Left renal cortex interstitium (tissue), 4 donors: ENCODE measurements at regions not wholly inside any gene's neighbourhood (a gene's known extent, or its start where the extent isn't known, plus 50 kb on each side); places are given as distances from the start of the nearest gene placed in this dataset.
"Not testable (repeated sequence)": the region's sequence is repeated elsewhere in the genome, so short reads cannot be mapped to it uniquely, and the experiment has no call there.

ENCODE experiments used
- DNase-seq, 4 donors: peaks; one replicate each; pipeline ENCODE4 v3.0.0-alpha.2; 2013; ENCODE audit warnings: low read depth in 4 of 4, low spot score in 2 of 4, missing footprints in 1 of 4

- DNase-seq, result no peak
Measured at GRCh38 chr9:79040671-79041070, 531.1 kb upstream of the TLE4 start.

GRCh38 chr9:79041266-79041665 lies 530.5 kb upstream of the TLE4 start:
- no peak for DNase-seq

GRCh38 chr9:79043916-79044315 lies 527.8 kb upstream of the TLE4 start:
- DNase-seq, result no peak

DNA sequence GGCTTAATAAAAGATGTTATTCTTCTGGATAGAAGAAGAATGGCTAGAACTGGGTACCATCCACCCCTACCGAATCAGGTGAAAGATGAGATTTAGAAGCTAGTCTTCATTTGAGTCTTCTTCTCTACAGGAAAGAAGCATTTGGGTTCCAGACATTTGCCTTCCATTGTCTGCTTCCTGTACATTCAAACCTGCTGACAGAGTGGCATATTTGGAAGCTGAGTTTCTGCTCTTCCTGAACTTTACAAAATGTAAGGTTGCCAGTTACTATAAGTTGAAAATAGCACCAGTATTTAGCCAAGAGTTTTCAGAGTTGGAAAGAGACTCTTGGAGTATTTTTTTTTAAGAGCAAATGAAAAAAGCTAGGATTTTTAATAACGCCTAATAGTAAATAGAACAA lies 525.4 kb upstream of the TLE4 start:
- DNase-seq, result no peak

- DNase-seq, result no peak
Measured at GRCh38 chr9:79049371-79049770, 522.4 kb upstream of the TLE4 start.

DNA sequence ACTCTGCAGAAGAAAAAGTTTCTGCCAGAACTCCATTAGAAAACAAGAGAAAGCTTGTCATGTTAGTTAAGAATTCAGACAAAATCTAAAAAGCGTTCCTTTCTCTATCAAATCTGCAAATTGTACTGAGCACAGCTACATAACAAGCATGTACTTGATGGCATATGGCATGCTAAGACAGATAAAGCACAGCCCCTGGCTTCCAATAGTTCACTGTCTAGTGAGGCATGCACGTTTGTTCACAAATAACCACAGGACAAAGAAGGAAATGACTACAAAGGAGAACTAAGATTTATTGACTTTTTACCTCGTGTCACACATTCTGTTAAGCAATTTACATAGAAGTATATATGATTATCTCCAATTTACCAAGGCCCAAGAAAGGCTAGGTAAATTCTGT lies 518.2 kb upstream of the TLE4 start:
- DNase-seq, result no peak

- DNase-seq, result no peak
Measured at GRCh38 chr9:79054500-79054899, 517.3 kb upstream of the TLE4 start.

GRCh38 chr9:79056041-79056440 lies 515.7 kb upstream of the TLE4 start:
- DNase-seq, result no peak

- no peak for DNase-seq
Measured at GRCh38 chr9:79057576-79057975, 514.2 kb upstream of the TLE4 start.

- no peak for DNase-seq
Measured at GRCh38 chr9:79060766-79061165, 511.0 kb upstream of the TLE4 start.

DNA sequence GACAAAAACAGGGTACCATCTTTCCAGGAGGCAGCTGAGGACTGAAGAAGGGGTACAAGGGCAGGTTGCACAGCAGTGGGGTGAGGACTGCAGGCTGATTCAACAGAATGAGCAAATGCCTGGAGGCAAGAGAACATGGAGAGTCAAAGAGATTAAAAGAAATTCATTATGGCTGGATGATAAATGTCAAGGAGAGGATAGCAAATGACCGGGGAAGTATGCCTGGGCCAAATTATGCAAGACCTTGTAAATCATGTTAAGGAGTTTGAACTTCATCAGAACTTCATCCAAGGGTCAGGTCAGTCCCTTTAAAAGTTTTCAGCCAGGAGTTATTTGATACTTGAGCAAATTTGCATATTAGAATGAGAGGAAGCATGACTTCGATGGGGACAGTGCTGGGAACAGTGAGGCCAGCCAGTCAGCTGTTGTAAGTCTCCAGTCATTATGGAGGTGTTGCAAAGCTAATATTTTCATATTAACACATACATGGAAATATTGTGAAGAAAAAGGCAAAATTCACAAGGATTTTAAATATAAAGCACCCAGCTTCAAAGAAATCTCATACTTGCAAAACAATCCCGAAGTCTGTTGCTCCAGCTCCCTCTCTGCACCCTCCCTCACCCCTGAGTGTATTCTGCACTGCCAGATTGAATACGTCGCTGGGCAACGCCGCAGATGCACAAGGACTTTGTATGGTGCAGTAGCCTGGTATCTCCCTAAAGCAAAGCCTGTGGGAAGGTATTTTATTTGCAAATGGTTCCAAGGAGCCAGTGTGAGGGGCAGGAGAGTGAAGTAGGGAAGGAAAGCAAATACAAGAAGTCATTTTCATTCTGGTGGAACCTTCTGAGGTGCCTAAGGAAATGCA lies 509.8 kb upstream of the TLE4 start:
- no peak for DNase-seq

DNA sequence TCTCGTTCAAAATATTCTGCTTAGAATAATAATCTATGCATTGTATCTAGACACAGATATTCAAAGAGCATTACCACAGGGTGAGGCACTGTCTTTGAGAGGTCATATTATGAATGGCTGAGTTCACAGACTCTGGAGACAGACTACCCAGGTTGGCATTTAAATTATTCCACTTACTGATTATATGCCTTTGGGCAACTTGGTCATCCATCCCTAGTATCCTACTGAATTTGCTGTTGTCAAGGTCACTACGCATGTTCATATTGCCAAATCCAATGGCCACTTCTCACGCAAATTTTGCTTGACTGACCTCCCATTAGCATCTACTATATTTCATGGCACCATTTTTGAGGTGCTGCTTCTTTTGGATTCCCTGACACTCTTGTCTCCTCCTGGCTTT lies 498.6 kb upstream of the TLE4 start:
- no peak for DNase-seq

GRCh38 chr9:79080536-79080935 lies 491.2 kb upstream of the TLE4 start:
- no peak for DNase-seq

DNA sequence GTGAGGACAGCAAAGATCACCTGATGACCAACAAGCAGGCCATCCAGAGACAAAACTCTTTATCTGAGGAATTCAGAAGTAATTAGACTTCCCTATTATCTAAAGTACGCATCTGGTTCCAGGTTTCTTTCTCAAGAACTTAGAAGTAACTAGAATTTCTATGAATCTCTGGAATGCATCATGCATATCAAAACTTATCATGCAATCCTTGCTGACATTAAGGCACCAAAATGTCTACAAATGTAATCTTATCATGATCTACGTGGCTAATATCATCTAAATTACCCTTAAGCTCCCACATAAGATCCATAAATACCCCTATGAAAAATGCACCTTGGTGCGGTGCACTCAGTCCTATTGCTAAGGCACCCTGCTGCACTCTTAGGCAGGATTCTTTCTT lies 488.1 kb upstream of the TLE4 start:
- DNase-seq, result no peak

DNA sequence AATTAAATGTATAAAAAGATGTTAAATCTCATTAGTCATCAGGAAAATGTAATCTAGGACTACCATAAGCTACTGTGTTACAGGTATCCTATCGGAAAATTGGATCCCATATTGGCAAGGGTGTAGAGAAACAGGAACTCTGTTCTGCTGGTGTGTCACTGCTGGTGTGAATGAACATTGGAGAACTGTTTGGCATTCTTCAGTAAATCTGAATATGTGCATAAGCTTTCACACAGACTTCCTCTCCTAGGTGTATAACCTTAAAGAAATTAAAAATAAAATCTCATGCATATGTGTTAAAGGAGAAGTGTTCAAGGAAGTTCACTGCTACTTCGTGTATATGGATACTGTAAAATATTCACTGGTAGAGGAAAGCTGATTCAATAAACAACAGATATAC lies 484.6 kb upstream of the TLE4 start:
- no peak for DNase-seq

DNA sequence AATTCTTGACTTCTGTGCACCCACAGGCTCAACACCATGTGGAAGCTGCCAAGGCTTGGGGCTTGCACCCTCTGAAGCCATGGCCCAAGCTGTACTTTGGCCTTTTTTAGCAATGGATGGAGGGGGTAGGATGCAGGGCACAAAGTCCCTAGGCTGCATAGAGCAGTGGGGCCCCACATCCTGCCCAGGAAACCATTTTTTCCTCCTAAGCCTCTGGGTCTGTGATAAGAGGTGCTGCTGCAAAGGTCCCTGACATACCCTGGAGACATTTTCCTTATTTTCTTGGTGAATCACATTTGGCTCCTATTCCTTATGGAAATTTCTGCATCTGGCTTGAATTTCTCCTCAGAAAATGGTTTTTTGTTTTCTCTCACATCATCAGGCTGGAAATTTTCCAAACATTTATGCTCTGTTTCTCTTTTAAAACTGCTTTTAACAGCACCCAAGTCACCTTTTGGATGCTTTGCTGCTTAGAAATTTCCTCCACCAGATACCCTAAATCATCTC lies 482.7 kb upstream of the TLE4 start:
- DNase-seq, result no peak

- not testable (repeated sequence) for DNase-seq
Measured at GRCh38 chr9:79089851-79090250, 481.9 kb upstream of the TLE4 start.

- DNase-seq, result not testable (repeated sequence)
Measured at GRCh38 chr9:79103257-79103656, 468.5 kb upstream of the TLE4 start.

DNA sequence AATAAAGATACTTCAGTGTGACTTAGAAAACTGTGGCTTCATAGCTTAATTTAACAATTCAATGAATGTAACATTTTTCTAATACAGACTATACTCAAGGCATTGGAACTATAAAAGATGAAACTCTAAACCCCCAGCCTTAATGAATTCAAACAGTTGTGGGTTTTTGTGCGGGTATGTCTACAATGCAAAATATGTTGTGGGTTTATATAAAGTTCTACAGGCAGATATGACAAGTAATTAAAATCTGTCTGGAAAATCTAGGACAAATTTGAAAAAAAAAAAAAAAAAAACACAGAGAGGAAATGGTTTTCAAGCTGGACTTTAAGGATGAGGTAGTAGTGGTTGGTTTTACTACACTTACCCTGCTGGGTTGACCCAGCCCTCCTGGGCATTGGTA lies 467.5 kb upstream of the TLE4 start:
- no peak for DNase-seq

- no peak for DNase-seq
Measured at GRCh38 chr9:79104951-79105350, 466.8 kb upstream of the TLE4 start.

DNA sequence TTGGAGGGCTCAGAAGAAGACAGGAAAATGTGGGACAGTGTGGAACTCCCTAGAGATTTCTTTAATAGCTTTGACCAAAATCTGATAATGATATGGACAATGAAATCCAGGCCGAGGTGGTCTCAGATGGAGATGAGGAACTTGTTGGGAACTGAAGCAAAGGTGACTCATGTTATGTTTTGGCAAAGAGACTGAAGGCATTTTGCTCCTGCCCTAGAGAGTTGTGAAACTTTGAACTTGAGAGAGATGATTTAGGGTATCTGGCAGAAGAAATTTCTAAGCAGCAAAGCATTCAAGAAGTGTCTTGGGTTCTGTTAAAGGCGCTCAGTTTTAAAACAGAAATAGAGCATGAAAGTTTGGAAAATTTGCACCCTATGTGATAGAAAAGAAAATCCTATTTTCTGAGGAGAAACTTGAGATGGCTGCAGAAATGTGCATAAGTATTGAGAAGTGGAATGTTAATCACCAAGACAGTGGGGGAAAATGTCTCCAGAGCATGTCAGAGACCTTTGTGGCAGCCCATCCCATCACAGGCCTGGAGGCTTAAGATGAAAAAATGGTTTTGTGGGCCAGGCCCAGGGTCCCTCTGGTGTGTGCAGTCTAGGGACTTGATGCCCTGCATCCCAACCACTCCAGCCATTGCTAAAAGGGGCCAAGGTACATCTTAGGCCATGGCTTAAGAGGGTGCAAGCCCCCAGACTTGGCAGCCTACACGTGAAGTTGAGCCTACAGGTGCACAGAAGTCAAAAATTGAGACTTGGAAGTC lies 463.7 kb upstream of the TLE4 start:
- no peak for DNase-seq

- no peak for DNase-seq
Measured at GRCh38 chr9:79111653-79112052, 460.1 kb upstream of the TLE4 start.
